ENCODE measurements at regions not wholly inside any gene's neighbourhood (a gene's known extent, or its start where the extent isn't known, plus 50 kb on each side); places are given as distances from the start of the nearest gene placed in this dataset.

- no peak overlapping the region for H3K4me2 ChIP-seq (ENCODE audit: low read length)
- no peak overlapping the region for H3K4me3 ChIP-seq (ENCODE audit: low read length)
- H3K79me2 ChIP-seq (ENCODE audit: control insufficient read depth, low read length): no peaks in the 10 kb centered on the region
- H3K36me3 ChIP-seq (ENCODE audit: control insufficient read depth, low read length): no peaks in the 10 kb centered on the region
- no peaks in the 10 kb centered on the region for H3K9me2 ChIP-seq (replicated peaks; ENCODE audit: control insufficient read depth, low read length)
- no peaks in the 10 kb centered on the region for H3K4me1 ChIP-seq (ENCODE audit: control insufficient read depth, low read length)
- H3F3A ChIP-seq (ENCODE audit: control insufficient read depth, insufficient read depth): no peaks in the 10 kb centered on the region
- TF ChIP-seq CTCF (IDR thresholded peaks at IDR 0.05; ENCODE audit: low read depth, low read length, poor library complexity, severe bottlenecking) (no peak), EZH2phosphoT487 (IDR thresholded peaks at IDR 0.05; ENCODE audit: borderline replicate concordance, low read length) (no peak)
- no peaks in the 10 kb centered on the region for H3K9me3 ChIP-seq (ENCODE audit: control insufficient read depth, insufficient read depth, low read length)
- no peak overlapping the region for H3K27ac ChIP-seq (ENCODE audit: low read depth, low read length)
- H3K27me3 ChIP-seq (ENCODE audit: control insufficient read depth, low read length): peaks cover 8% of the 10 kb centered on the region
- H4K20me1 ChIP-seq (ENCODE audit: control insufficient read depth, insufficient read depth, low read depth, low read length): no peaks in the 10 kb centered on the region
Measured at GRCh38 chr2:84314250-84314649, 144.8 kb downstream of the SUCLG1 start.

GRCh38 chr2:84309281-84309680, 149.8 kb downstream of the SUCLG1 start:
- Histone ChIP-seq H3K4me1 (ENCODE audit: control insufficient read depth, low read length) (no peaks in the 10 kb centered on the region), H3K4me2 (ENCODE audit: low read length) (no peak overlapping the region), H3K9me2 (replicated peaks; ENCODE audit: control insufficient read depth, low read length) (no peaks in the 10 kb centered on the region), H3K79me2 (ENCODE audit: control insufficient read depth, low read length) (no peaks in the 10 kb centered on the region), H4K20me1 (ENCODE audit: control insufficient read depth, insufficient read depth, low read depth, low read length) (no peaks in the 10 kb centered on the region), H3K27ac (ENCODE audit: low read depth, low read length) (no peak overlapping the region), H3K36me3 (ENCODE audit: control insufficient read depth, low read length) (no peaks in the 10 kb centered on the region), H3F3A (ENCODE audit: control insufficient read depth, insufficient read depth) (no peaks in the 10 kb centered on the region), H3K9me3 (ENCODE audit: control insufficient read depth, insufficient read depth, low read length) (no peaks in the 10 kb centered on the region), H3K4me3 (ENCODE audit: low read length) (no peak overlapping the region), H3K27me3 (ENCODE audit: control insufficient read depth, low read length) (peaks cover 8% of the 10 kb centered on the region)
- TF ChIP-seq EZH2phosphoT487 (IDR thresholded peaks at IDR 0.05; ENCODE audit: borderline replicate concordance, low read length) (no peak), CTCF (IDR thresholded peaks at IDR 0.05; ENCODE audit: low read depth, low read length, poor library complexity, severe bottlenecking) (no peak)

- Histone ChIP-seq H3K79me2 (ENCODE audit: control insufficient read depth, low read length) (no peaks in the 10 kb centered on the region), H3K27ac (ENCODE audit: low read depth, low read length) (no peak overlapping the region), H3K27me3 (ENCODE audit: control insufficient read depth, low read length) (peaks cover 8% of the 10 kb centered on the region), H4K20me1 (ENCODE audit: control insufficient read depth, insufficient read depth, low read depth, low read length) (no peaks in the 10 kb centered on the region), H3F3A (ENCODE audit: control insufficient read depth, insufficient read depth) (no peaks in the 10 kb centered on the region), H3K9me3 (ENCODE audit: control insufficient read depth, insufficient read depth, low read length) (no peaks in the 10 kb centered on the region), H3K4me3 (ENCODE audit: low read length) (no peak overlapping the region), H3K36me3 (ENCODE audit: control insufficient read depth, low read length) (no peaks in the 10 kb centered on the region), H3K4me2 (ENCODE audit: low read length) (no peak overlapping the region), H3K4me1 (ENCODE audit: control insufficient read depth, low read length) (no peaks in the 10 kb centered on the region), H3K9me2 (replicated peaks; ENCODE audit: control insufficient read depth, low read length) (no peaks in the 10 kb centered on the region)
- TF ChIP-seq CTCF (IDR thresholded peaks at IDR 0.05; ENCODE audit: low read depth, low read length, poor library complexity, severe bottlenecking) (no peak), EZH2phosphoT487 (IDR thresholded peaks at IDR 0.05; ENCODE audit: borderline replicate concordance, low read length) (no peak)
Measured at GRCh38 chr2:84306361-84306760, 152.7 kb downstream of the SUCLG1 start.

Measured in DOHH2 (cell line).